ENCODE measurements at regions not wholly inside any gene's neighbourhood (a gene's known extent, or its start where the extent isn't known, plus 50 kb on each side); places are given as distances from the start of the nearest gene placed in this dataset.

- no peaks in the 10 kb centered on the region for H3K36me3 ChIP-seq (ENCODE audit: control insufficient read depth, insufficient read depth, low read length)
- no peak overlapping the region for H3K27ac ChIP-seq (ENCODE audit: insufficient read depth, low read depth, low read length, poor library complexity, severe bottlenecking)
- H3K4me3 ChIP-seq (ENCODE audit: insufficient read depth, low read depth, low read length) = no peak overlapping the region
- no peaks in the 10 kb centered on the region for H3K27me3 ChIP-seq (ENCODE audit: control insufficient read depth, insufficient read depth, low read length, poor library complexity, severe bottlenecking)
- no peaks in the 10 kb centered on the region for H3K4me1 ChIP-seq (ENCODE audit: control insufficient read depth, insufficient read depth, low read length)
- no peaks in the 10 kb centered on the region for H3K9me3 ChIP-seq (ENCODE audit: control insufficient read depth, low read length)
- WGBS, 2 experiments = 85 to 95% methylated on average over 2 to 3 of the region's 3 CpGs
These were observed 288.3 kb downstream of the PTPRC start for GRCh38 chr1:198927129-198927528.

- Histone ChIP-seq H3K9me3 (ENCODE audit: control insufficient read depth, low read length) (no peaks in the 10 kb centered on the region), H3K27me3 (ENCODE audit: control insufficient read depth, insufficient read depth, low read length, poor library complexity, severe bottlenecking) (no peaks in the 10 kb centered on the region), H3K36me3 (ENCODE audit: control insufficient read depth, insufficient read depth, low read length) (no peaks in the 10 kb centered on the region), H3K4me3 (ENCODE audit: insufficient read depth, low read depth, low read length) (no peak overlapping the region), H3K4me1 (ENCODE audit: control insufficient read depth, insufficient read depth, low read length) (no peaks in the 10 kb centered on the region), H3K27ac (ENCODE audit: insufficient read depth, low read depth, low read length, poor library complexity, severe bottlenecking) (no peak overlapping the region)
- 92 to 93% methylated on average over 3 to 4 of the region's 4 CpGs for WGBS, 2 experiments
These were observed 290.3 kb downstream of the PTPRC start for GRCh38 chr1:198929111-198929604.

GRCh38 chr1:198929961-198930599 lies 291.2 kb downstream of the PTPRC start:
- H3K36me3 ChIP-seq (ENCODE audit: control insufficient read depth, insufficient read depth, low read length) = no peaks in the 10 kb centered on the region
- no peak overlapping the region for H3K27ac ChIP-seq (ENCODE audit: insufficient read depth, low read depth, low read length, poor library complexity, severe bottlenecking)
- 90 to 93% methylated on average over 9 of the region's 9 CpGs for WGBS, 2 experiments

GRCh38 chr1:198932351-198932991 lies 293.6 kb downstream of the PTPRC start:
- H3K36me3 ChIP-seq (ENCODE audit: control insufficient read depth, insufficient read depth, low read length) = no peaks in the 10 kb centered on the region
- H3K4me1 ChIP-seq (ENCODE audit: control insufficient read depth, insufficient read depth, low read length) = peaks cover 5% of the 10 kb centered on the region
- no peak overlapping the region for H3K4me3 ChIP-seq (ENCODE audit: insufficient read depth, low read depth, low read length)
- H3K27ac ChIP-seq (ENCODE audit: insufficient read depth, low read depth, low read length, poor library complexity, severe bottlenecking) = no peak overlapping the region
- WGBS, 2 experiments = 77 to 83% methylated on average over 6 of the region's 6 CpGs
- no peaks in the 10 kb centered on the region for H3K9me3 ChIP-seq (ENCODE audit: control insufficient read depth, low read length)
- no peaks in the 10 kb centered on the region for H3K27me3 ChIP-seq (ENCODE audit: control insufficient read depth, insufficient read depth, low read length, poor library complexity, severe bottlenecking)

More at GRCh38 chr1:198929961-198930599, 291.2 kb downstream of the PTPRC start:
- Histone ChIP-seq H3K4me3 (ENCODE audit: insufficient read depth, low read depth, low read length) (no peak overlapping the region), H3K4me1 (ENCODE audit: control insufficient read depth, insufficient read depth, low read length) (no peaks in the 10 kb centered on the region), H3K27me3 (ENCODE audit: control insufficient read depth, insufficient read depth, low read length, poor library complexity, severe bottlenecking) (no peaks in the 10 kb centered on the region), H3K9me3 (ENCODE audit: control insufficient read depth, low read length) (no peaks in the 10 kb centered on the region)

- H3K4me1 ChIP-seq (ENCODE audit: control insufficient read depth, insufficient read depth, low read length) = peaks cover 5% of the 10 kb centered on the region
- no peaks in the 10 kb centered on the region for H3K9me3 ChIP-seq (ENCODE audit: control insufficient read depth, low read length)
- no peaks in the 10 kb centered on the region for H3K27me3 ChIP-seq (ENCODE audit: control insufficient read depth, insufficient read depth, low read length, poor library complexity, severe bottlenecking)
- no peaks in the 10 kb centered on the region for H3K36me3 ChIP-seq (ENCODE audit: control insufficient read depth, insufficient read depth, low read length)
- H3K4me3 ChIP-seq (ENCODE audit: insufficient read depth, low read depth, low read length) = no peak overlapping the region
- no peak overlapping the region for H3K27ac ChIP-seq (ENCODE audit: insufficient read depth, low read depth, low read length, poor library complexity, severe bottlenecking)
- WGBS, 2 experiments = 94% methylated on average over 5 of the region's 5 CpGs; no CpG with 5 or more reads in 1 of the 2 experiments
These were observed 294.8 kb downstream of the PTPRC start for GRCh38 chr1:198933515-198934222.

GRCh38 chr1:198934426-198934825 lies 295.6 kb downstream of the PTPRC start:
- 92 to 94% methylated on average over 1 of the region's 2 CpGs for whole genome bisulfite sequencing, 2 experiments
- Histone ChIP-seq H3K27ac (ENCODE audit: insufficient read depth, low read depth, low read length, poor library complexity, severe bottlenecking) (no peak overlapping the region), H3K36me3 (ENCODE audit: control insufficient read depth, insufficient read depth, low read length) (no peaks in the 10 kb centered on the region), H3K4me3 (ENCODE audit: insufficient read depth, low read depth, low read length) (no peak overlapping the region), H3K9me3 (ENCODE audit: control insufficient read depth, low read length) (no peaks in the 10 kb centered on the region), H3K27me3 (ENCODE audit: control insufficient read depth, insufficient read depth, low read length, poor library complexity, severe bottlenecking) (no peaks in the 10 kb centered on the region), H3K4me1 (ENCODE audit: control insufficient read depth, insufficient read depth, low read length) (peaks cover 5% of the 10 kb centered on the region)

GRCh38 chr1:198934901-198935305 lies 296.1 kb downstream of the PTPRC start:
- Histone ChIP-seq H3K36me3 (ENCODE audit: control insufficient read depth, insufficient read depth, low read length) (no peaks in the 10 kb centered on the region), H3K9me3 (ENCODE audit: control insufficient read depth, low read length) (no peaks in the 10 kb centered on the region), H3K27me3 (ENCODE audit: control insufficient read depth, insufficient read depth, low read length, poor library complexity, severe bottlenecking) (no peaks in the 10 kb centered on the region), H3K4me1 (ENCODE audit: control insufficient read depth, insufficient read depth, low read length) (peaks cover 5% of the 10 kb centered on the region), H3K27ac (ENCODE audit: insufficient read depth, low read depth, low read length, poor library complexity, severe bottlenecking) (no peak overlapping the region), H3K4me3 (ENCODE audit: insufficient read depth, low read depth, low read length) (no peak overlapping the region)
- 91 to 93% methylated on average over 6 of the region's 6 CpGs for WGBS, 2 experiments

GRCh38 chr1:198935306-198935921 lies 296.6 kb downstream of the PTPRC start:
- H3K4me1 ChIP-seq (ENCODE audit: control insufficient read depth, insufficient read depth, low read length) = peaks cover 5% of the 10 kb centered on the region
- H3K9me3 ChIP-seq (ENCODE audit: control insufficient read depth, low read length) = no peaks in the 10 kb centered on the region
- no peak overlapping the region for H3K27ac ChIP-seq (ENCODE audit: insufficient read depth, low read depth, low read length, poor library complexity, severe bottlenecking)
- no peaks in the 10 kb centered on the region for H3K36me3 ChIP-seq (ENCODE audit: control insufficient read depth, insufficient read depth, low read length)
- 80 to 81% methylated on average over 9 of the region's 9 CpGs for WGBS, 2 experiments
- H3K27me3 ChIP-seq (ENCODE audit: control insufficient read depth, insufficient read depth, low read length, poor library complexity, severe bottlenecking) = no peaks in the 10 kb centered on the region
- no peak overlapping the region for H3K4me3 ChIP-seq (ENCODE audit: insufficient read depth, low read depth, low read length)

- no peaks in the 10 kb centered on the region for H3K9me3 ChIP-seq (ENCODE audit: control insufficient read depth, low read length)
- no peaks in the 10 kb centered on the region for H3K36me3 ChIP-seq (ENCODE audit: control insufficient read depth, insufficient read depth, low read length)
- peaks cover 5% of the 10 kb centered on the region for H3K4me1 ChIP-seq (ENCODE audit: control insufficient read depth, insufficient read depth, low read length)
- no peak overlapping the region for H3K27ac ChIP-seq (ENCODE audit: insufficient read depth, low read depth, low read length, poor library complexity, severe bottlenecking)
- WGBS, 2 experiments = 90 to 92% methylated on average over 5 to 6 of the region's 6 CpGs
- peak overlapping the region; percentile 16 for H3K4me3 ChIP-seq (ENCODE audit: insufficient read depth, low read depth, low read length)
- H3K27me3 ChIP-seq (ENCODE audit: control insufficient read depth, insufficient read depth, low read length, poor library complexity, severe bottlenecking) = no peaks in the 10 kb centered on the region
These were observed 297.7 kb downstream of the PTPRC start for GRCh38 chr1:198936371-198937083.

Data from ectodermal cell (in vitro differentiated cells).